ENCODE measurements at regions not wholly inside any gene's neighbourhood (a gene's known extent, or its start where the extent isn't known, plus 50 kb on each side); places are given as distances from the start of the nearest gene placed in this dataset.

DNA sequence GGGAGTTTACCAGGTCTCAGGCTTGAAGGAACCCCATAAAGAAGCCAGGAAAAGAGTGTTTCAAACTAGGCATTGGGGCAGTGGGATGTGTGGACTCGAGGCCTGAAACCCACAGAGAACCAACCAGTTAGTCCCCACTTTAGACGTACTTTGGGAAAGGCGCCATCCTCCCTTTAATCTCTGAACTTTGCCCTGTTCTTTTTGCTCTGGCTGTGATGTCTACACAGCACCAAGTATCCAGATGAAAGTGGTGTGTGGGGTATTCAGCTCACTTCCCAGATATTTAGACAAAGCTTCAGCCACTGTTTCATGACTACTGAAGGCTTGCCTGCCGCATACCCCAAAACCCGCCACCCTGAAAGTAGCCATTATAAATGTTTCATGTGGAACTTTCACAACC lies 116.9 kb upstream of the IRX5 start:
- TF ChIP-seq, protein P1, sequence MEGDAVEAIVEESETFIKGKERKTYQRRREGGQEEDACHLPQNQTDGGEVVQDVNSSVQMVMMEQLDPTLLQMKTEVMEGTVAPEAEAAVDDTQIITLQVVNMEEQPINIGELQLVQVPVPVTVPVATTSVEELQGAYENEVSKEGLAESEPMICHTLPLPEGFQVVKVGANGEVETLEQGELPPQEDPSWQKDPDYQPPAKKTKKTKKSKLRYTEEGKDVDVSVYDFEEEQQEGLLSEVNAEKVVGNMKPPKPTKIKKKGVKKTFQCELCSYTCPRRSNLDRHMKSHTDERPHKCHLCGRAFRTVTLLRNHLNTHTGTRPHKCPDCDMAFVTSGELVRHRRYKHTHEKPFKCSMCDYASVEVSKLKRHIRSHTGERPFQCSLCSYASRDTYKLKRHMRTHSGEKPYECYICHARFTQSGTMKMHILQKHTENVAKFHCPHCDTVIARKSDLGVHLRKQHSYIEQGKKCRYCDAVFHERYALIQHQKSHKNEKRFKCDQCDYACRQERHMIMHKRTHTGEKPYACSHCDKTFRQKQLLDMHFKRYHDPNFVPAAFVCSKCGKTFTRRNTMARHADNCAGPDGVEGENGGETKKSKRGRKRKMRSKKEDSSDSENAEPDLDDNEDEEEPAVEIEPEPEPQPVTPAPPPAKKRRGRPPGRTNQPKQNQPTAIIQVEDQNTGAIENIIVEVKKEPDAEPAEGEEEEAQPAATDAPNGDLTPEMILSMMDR (IDR thresholded peaks at IDR 0.05): no peak
- no peak for TF ChIP-seq POLR2A (IDR thresholded peaks at IDR 0.05)
